ENCODE measurements at regions not wholly inside any gene's neighbourhood (a gene's known extent, or its start where the extent isn't known, plus 50 kb on each side); places are given as distances from the start of the nearest gene placed in this dataset.

DNA sequence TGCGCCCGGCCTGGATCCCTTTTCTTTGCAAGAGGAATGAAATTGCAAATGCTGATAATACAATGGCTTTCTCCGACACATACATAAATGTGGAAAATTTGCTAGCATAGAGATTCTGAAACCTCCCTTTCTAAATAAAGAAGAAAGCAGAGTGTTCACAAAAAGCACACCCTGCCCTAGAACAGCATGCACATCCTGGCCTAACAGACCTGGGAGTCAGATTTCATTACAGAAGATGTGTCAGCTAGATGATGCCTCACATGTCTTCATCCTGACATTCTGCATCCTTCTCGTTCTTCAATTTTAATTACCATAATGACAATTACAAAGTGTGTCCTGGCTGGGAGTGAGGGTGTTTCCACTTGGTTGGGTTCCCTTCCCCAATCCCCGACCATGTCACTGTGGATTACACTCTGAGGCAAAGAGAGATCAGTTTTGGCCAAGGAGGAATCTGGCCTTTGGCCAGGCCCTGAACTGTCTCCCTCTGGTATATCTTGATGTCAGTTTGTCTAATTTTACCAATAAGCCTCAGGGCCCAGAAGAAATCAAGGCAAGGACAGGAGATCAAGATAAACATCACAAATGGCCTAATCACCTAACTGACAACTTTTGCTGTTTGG, 104.9 kb upstream of the SPATA12 start:
- intact Hi-C loops (cut with micrococcal nuclease), result no loop called here
- Mint-ChIP-seq H3K27ac (no peak overlapping the region), H3K36me3 (no peaks in the 10 kb centered on the region), H3K4me1 (no peaks in the 10 kb centered on the region), H3K4me3 (no peak overlapping the region), H3K27me3 (ENCODE audit: low read depth in 2 of 2) (no peaks in the 10 kb centered on the region), H3K9me3 (no peaks in the 10 kb centered on the region)
- TF ChIP-seq, protein P1, sequence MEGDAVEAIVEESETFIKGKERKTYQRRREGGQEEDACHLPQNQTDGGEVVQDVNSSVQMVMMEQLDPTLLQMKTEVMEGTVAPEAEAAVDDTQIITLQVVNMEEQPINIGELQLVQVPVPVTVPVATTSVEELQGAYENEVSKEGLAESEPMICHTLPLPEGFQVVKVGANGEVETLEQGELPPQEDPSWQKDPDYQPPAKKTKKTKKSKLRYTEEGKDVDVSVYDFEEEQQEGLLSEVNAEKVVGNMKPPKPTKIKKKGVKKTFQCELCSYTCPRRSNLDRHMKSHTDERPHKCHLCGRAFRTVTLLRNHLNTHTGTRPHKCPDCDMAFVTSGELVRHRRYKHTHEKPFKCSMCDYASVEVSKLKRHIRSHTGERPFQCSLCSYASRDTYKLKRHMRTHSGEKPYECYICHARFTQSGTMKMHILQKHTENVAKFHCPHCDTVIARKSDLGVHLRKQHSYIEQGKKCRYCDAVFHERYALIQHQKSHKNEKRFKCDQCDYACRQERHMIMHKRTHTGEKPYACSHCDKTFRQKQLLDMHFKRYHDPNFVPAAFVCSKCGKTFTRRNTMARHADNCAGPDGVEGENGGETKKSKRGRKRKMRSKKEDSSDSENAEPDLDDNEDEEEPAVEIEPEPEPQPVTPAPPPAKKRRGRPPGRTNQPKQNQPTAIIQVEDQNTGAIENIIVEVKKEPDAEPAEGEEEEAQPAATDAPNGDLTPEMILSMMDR (IDR thresholded peaks at IDR 0.05), result no peak
- 100% methylated on average over 4 of the region's 5 CpGs for WGBS (ENCODE audit: insufficient coverage)
- Histone ChIP-seq H3K4me1 (ENCODE audit: control insufficient read depth, insufficient read depth, low read length) (no peaks in the 10 kb centered on the region), H3K9me3 (ENCODE audit: control insufficient read depth, insufficient read depth, low read length) (no peaks in the 10 kb centered on the region), H3K27ac (ENCODE audit: low read length) (no peak overlapping the region), H3K36me3 (ENCODE audit: control insufficient read depth, insufficient read depth, low read length) (no peaks in the 10 kb centered on the region), H3K4me3 (ENCODE audit: low read length) (no peak overlapping the region), H3K27me3 (ENCODE audit: control insufficient read depth, insufficient read depth, low read length) (no peaks in the 10 kb centered on the region)
- ATAC-seq (no peak), DNase-seq (no peak)

DNA sequence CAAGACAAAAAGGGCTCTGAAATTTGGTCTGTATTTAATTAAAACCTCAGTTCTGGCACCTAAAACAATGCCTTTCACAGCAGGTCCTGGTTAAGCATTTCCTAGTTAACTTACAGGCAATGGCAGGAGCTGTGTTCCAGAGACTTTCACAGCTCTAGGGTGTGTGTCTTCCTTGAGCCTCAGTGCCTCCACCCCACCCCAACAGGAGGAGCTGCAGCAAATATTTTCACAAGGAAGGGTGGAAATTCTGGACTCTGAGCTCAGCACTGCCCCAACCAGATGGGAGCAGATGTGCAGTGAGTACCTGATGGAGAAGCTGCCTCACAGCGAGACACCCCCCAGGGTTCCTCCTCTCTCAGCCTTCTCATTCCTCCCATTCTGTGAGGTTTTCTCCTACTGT, 106.3 kb upstream of the SPATA12 start:
- Histone ChIP-seq H3K4me3 (ENCODE audit: low read length) (no peak overlapping the region), H3K4me1 (ENCODE audit: control insufficient read depth, insufficient read depth, low read length) (no peaks in the 10 kb centered on the region), H3K27me3 (ENCODE audit: control insufficient read depth, insufficient read depth, low read length) (no peaks in the 10 kb centered on the region), H3K9me3 (ENCODE audit: control insufficient read depth, insufficient read depth, low read length) (no peaks in the 10 kb centered on the region), H3K27ac (ENCODE audit: low read length) (no peak overlapping the region), H3K36me3 (ENCODE audit: control insufficient read depth, insufficient read depth, low read length) (no peaks in the 10 kb centered on the region)
- Mint-ChIP-seq H3K4me1 (no peaks in the 10 kb centered on the region), H3K9me3 (no peaks in the 10 kb centered on the region), H3K27me3 (ENCODE audit: low read depth in 2 of 2) (no peaks in the 10 kb centered on the region), H3K36me3 (no peaks in the 10 kb centered on the region), H3K27ac (no peak overlapping the region), H3K4me3 (no peak overlapping the region)
- intact Hi-C loops (cut with micrococcal nuclease), result no loop called here
- no peak for DNase-seq
- WGBS (ENCODE audit: insufficient coverage), result 100% methylated on average over 1 of the region's 1 CpG
- TF ChIP-seq, protein P1 (IDR thresholded peaks at IDR 0.05), result no peak
- no peak for ATAC-seq

DNA sequence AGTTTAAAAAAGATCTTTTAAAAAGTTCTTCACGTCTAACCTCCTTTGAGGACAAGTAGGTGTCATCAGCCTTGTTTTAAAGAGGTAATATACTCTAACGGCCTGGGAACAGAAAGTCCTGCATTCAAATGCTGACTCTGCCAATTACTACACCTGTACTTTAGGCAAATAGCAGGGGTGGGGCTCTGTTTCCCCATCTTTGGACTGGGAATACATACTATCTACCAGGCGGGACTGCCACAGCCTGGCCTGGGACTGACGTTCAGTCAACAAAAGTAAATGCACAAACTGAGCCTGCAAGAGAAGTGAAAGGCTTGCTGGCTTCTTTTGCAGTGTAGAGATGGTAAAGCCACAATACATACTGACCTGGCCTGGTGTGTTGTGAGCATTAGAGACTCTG, 107.6 kb upstream of the SPATA12 start:
- H3K27ac Mint-ChIP-seq, result no peak overlapping the region
- no peak for ATAC-seq
- Histone ChIP-seq H3K4me3 (ENCODE audit: low read length) (no peak overlapping the region), H3K9me3 (ENCODE audit: control insufficient read depth, insufficient read depth, low read length) (no peaks in the 10 kb centered on the region), H3K4me1 (ENCODE audit: control insufficient read depth, insufficient read depth, low read length) (no peaks in the 10 kb centered on the region), H3K27ac (ENCODE audit: low read length) (no peak overlapping the region), H3K36me3 (ENCODE audit: control insufficient read depth, insufficient read depth, low read length) (no peaks in the 10 kb centered on the region), H3K27me3 (ENCODE audit: control insufficient read depth, insufficient read depth, low read length) (no peaks in the 10 kb centered on the region)
- H3K9me3 Mint-ChIP-seq, result no peaks in the 10 kb centered on the region
- H3K27me3 Mint-ChIP-seq (ENCODE audit: low read depth in 2 of 2), result no peaks in the 10 kb centered on the region
- intact Hi-C loops (cut with micrococcal nuclease), result no loop called here
- H3K36me3 Mint-ChIP-seq, result no peaks in the 10 kb centered on the region
- H3K4me1 Mint-ChIP-seq, result no peaks in the 10 kb centered on the region
- 90% methylated on average over 4 of the region's 4 CpGs for WGBS (ENCODE audit: insufficient coverage)
- no peak overlapping the region for H3K4me3 Mint-ChIP-seq
- TF ChIP-seq, protein P1 (IDR thresholded peaks at IDR 0.05), result no peak
- DNase-seq, result no peak

DNA sequence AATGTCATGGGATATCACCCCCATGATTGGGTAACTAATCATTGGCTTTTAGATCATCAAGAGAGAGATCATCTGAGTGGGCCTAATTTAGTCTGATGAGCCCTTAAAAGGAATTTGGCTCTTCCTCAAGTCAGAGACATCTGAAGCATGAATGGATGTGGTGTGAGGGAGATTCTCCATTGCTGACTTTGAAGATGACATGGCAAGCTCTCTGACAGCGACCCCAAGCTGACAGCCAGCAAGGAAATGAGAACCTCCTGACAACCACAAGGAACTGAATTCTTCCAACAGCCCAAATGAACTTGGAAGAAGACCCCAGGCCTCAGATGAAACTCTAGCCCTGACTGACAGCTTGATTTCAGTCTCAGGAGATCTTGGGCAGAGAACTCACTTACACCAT, 108.4 kb upstream of the SPATA12 start:
- Histone ChIP-seq H3K27me3 (ENCODE audit: control insufficient read depth, insufficient read depth, low read length) (no peaks in the 10 kb centered on the region), H3K4me3 (ENCODE audit: low read length) (no peak overlapping the region), H3K27ac (ENCODE audit: low read length) (no peak overlapping the region), H3K9me3 (ENCODE audit: control insufficient read depth, insufficient read depth, low read length) (no peaks in the 10 kb centered on the region), H3K4me1 (ENCODE audit: control insufficient read depth, insufficient read depth, low read length) (no peaks in the 10 kb centered on the region), H3K36me3 (ENCODE audit: control insufficient read depth, insufficient read depth, low read length) (no peaks in the 10 kb centered on the region)
- WGBS (ENCODE audit: insufficient coverage), result 46% methylated on average over 1 of the region's 1 CpG
- intact Hi-C loops (cut with micrococcal nuclease), result no loop called here
- no peaks in the 10 kb centered on the region for H3K36me3 Mint-ChIP-seq
- no peak for ATAC-seq
- no peak for DNase-seq
- no peak overlapping the region for H3K4me3 Mint-ChIP-seq
- H3K9me3 Mint-ChIP-seq, result no peaks in the 10 kb centered on the region
- no peak overlapping the region for H3K27ac Mint-ChIP-seq
- no peaks in the 10 kb centered on the region for H3K4me1 Mint-ChIP-seq
- H3K27me3 Mint-ChIP-seq (ENCODE audit: low read depth in 2 of 2), result no peaks in the 10 kb centered on the region
- TF ChIP-seq, protein P1 (IDR thresholded peaks at IDR 0.05), result no peak

Measured in natural killer cell (primary cell).